ENCODE measurements at regions not wholly inside any gene's neighbourhood (a gene's known extent, or its start where the extent isn't known, plus 50 kb on each side); places are given as distances from the start of the nearest gene placed in this dataset.
A peak's percentile ranks its signal among the peaks of the same experiment; 100 is the strongest.
"Not testable (repeated sequence)": the region's sequence is repeated elsewhere in the genome, so short reads cannot be mapped to it uniquely, and the experiment has no call there.

DNA sequence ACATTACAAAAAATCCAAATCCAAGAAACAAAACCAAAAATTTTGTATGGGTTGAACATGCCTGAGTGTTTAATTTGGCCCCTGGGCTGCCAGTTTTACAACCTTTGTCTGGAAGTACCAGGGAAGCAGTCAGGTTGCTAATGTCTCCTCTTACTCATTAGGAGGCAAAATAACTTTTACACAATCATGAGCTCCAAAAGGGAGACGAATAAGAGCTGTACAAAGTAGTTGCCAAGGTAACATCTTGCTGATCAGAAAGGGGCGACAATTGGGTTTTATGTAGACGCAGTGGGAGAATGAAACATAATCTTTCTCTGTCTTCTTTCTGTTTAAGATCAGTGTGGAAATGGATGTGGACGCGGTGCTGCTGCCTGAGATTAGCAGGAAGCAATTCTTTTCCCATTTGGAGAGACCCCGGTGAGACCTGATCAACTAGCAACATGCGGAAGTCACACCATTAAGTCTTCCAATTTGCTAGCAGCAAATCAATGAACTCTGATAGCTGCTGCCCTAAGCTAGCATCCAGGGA lies 90.7 kb upstream of the IGFBP7 start:
- no peak for DNase-seq

DNA sequence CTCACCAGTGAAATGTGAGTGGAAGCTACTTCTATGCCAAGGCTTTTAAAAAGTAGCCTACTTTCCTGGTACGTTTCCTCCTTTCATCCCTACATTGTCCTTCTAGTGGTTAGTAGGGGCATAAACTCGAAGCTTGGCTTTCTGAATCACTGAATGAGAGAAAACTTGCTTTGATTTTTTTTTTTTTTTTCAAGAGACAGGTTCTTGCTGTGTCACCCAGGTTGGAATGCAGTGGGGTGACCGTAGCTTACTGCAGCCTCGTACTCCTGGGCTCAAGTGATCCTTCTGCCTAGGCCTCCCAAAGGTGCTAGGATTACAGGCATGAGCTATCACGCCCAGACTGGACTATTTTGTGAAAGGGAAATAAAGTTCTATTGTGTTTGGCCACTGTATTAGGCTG lies 89.1 kb upstream of the IGFBP7 start:
- DNase-seq: no peak

DNA sequence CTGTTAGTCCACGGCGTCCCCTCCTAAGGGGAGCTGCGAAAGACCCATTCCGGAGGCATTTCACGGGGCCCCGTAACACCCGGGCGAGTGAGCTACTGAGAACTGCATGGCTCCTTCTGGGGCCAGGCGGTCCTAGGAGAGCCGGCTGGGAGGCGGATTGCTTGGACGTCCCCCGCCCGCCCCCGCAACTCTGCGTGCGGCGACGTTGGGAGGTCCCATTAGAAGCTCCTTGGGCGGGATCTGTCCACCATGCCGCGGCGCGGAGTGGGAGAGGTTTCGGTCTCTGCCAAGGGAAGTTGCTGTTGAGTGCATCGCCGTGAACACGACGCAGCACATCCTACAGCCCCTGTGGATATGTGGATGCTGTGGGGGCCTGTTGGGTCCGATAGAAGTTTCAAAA lies 85.4 kb upstream of the IGFBP7 start:
- DNase-seq: no peak

- DNase-seq: no peak
These were observed 84.0 kb upstream of the IGFBP7 start for GRCh38 chr4:57194068-57194611.

- no peak for DNase-seq
These were observed 83.1 kb upstream of the IGFBP7 start for GRCh38 chr4:57193209-57193810.

GRCh38 chr4:57191523-57192034 lies 81.4 kb upstream of the IGFBP7 start:
- no peak for DNase-seq

- no peak for DNase-seq
These were observed 80.7 kb upstream of the IGFBP7 start for GRCh38 chr4:57190601-57191481.

- DNase-seq: no peak
These were observed 77.1 kb upstream of the IGFBP7 start for GRCh38 chr4:57187246-57187645.

GRCh38 chr4:57184378-57185029 lies 74.3 kb upstream of the IGFBP7 start:
- no peak for DNase-seq

GRCh38 chr4:57182132-57182874 lies 72.1 kb upstream of the IGFBP7 start:
- no peak for DNase-seq

DNA sequence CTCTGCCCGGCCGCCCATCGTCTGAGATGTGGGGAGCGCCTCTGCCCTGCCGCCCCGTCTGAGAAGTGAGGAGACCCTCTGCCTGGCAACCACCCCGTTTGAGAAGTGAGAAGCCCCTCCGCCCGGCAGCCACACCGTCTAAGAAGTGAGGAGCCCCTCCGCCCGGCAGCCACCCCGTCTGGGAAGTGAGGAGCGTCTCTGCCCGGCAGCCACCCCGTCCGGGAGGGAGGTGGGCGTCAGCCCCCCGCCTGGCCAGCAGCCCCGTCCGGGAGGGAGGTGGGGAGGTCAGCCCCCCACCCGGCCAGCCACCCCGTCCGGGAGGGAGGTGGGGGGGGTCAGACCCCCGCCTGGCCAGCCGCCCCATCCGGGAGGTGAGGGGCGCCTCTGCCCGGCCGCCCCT lies 63.0 kb upstream of the IGFBP7 start:
- not testable (repeated sequence) for DNase-seq

- DNase-seq: no peak
These were observed 61.9 kb upstream of the IGFBP7 start for GRCh38 chr4:57172065-57172464.

DNA sequence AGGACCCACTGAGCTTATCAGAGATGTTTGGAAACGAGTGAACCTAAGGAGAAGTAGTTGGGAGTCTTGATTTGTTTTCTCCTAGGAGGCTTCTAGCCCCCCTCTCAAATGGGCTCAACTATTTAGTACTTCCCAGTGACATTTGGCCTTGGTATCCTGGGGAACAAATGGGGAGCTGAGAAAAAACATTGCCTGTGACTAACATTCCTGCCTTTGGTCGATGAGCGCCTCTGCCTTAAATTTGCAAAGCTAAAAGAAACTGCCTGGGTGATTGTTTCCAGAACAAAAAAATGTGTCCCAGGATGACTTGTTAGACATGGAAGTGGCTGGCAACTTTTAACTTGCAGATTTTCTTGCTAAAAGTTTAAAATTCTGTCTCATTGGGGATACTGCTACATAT lies 58.8 kb upstream of the IGFBP7 start:
- no peak for DNase-seq

DNA sequence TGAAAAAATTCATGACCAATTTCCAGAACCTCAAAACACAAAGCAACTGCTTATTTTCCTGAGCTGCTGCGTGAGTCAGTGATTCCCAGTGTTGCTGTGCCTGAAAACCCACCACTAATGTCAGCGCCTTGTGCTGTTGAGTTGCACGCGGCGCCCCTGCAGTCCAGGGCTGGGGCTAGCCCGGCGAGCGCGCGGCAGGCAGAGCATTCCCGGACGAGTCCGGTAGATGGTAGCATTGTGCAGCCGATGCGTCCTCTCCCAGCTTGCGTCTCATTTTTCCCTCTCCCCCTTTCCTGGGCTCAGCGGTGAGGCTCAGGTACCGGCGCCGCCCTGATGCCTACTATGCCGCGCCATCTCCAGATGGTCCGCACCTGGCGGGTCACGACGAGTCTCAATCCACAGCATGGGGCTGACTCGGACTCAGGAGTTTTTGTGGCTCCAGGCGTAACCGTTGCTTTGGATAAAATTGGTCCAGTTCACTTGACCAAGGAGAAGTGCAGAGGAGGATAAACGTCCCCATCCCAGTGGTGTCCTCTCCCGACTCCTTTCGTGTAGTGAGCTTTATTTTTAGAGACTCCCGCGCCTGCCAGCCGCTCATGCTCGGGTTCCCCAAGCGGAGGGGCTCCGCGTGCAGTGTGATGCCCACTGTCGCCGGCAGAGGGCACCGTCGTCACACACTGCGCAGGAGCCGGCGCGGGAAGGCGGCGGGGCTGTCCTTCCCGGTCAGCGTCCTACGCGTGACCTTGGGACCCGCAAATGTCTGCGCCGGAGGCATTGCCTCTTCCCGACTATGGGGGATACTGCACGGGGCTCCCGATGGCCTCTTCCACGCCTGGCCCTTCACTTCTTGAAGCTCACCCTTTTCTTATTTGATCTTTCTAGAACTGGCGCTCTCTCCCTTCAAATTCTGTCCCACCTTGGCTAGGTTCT lies 53.6 kb upstream of the IGFBP7 start:
- peak; percentile 55 for DNase-seq

DNA sequence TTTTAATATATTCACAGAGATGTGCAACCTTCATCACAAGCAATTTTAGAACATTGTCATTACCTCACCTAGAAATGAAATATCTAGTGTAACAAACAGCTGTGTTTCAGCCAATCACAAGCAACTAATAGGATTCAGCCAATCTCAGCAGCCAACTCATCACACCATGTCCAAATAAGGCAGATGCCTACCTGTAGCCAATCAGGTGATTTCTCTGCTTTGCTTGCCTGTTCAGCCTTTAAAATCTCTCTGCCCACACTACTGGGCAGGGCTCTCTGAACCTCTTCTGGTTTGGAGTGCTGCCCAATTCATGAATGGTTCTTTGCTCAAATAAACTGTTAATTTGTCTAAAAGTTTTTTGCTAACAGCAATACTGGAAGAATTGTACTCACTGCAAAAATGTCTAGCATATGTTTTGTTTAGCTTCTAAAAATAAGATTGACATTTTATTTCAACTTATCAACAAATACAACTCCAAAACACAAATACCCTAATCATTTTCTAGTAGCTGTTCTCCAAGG lies 52.4 kb upstream of the IGFBP7 start:
- no peak for DNase-seq

Measured in activated effector memory CD4-positive, alpha-beta T cell treated with Interleukin-2 at 50 U/mL for 16 hours (primary cell).